D721Med (cell line): ENCODE measurements at regions not wholly inside any gene's neighbourhood (a gene's known extent, or its start where the extent isn't known, plus 50 kb on each side); places are given as distances from the start of the nearest gene placed in this dataset.

ENCODE experiments used
- DNase-seq: peaks from one replicate; pipeline ENCODE4 v3.0.0; 2011; ENCODE audit warnings: low spot score; ENCODE audit not compliant: insufficient read length
- FAIRE-seq: peaks from 2 replicates; lab custom pipeline; 2011; peaks lifted over from hg19 to GRCh38; lab: Jason Lieb, UNC
- TF ChIP-seq, protein P1 (sequence below): IDR thresholded peaks from 2 replicates; pipeline ENCODE4 v1.5.1; 2012; ENCODE audit warnings: mild to moderate bottlenecking, control low read depth; ENCODE audit not compliant: insufficient read depth; ENCODE audit errors: missing control alignments

DNA sequence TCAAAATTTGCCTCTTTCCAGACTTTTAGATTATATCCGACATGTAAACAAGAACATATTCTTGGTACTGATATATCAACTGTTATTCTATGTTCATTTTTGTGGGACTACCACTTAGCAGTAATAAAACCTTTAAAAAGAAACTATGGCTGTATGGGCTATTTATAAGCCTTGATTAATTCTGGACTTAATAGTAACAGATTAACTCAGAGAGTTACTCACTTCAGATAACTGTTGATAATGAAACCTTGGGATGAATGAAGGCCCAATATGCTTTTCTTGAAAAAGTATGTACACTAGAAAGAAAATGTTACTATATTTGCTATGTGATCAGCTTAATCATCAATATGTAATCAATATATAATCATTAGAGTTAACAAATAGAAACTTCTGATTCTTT is 595.9 kb upstream of the BOD1L1 start:
- no peak for FAIRE-seq
- no peak for DNase-seq
- TF ChIP-seq, protein P1, sequence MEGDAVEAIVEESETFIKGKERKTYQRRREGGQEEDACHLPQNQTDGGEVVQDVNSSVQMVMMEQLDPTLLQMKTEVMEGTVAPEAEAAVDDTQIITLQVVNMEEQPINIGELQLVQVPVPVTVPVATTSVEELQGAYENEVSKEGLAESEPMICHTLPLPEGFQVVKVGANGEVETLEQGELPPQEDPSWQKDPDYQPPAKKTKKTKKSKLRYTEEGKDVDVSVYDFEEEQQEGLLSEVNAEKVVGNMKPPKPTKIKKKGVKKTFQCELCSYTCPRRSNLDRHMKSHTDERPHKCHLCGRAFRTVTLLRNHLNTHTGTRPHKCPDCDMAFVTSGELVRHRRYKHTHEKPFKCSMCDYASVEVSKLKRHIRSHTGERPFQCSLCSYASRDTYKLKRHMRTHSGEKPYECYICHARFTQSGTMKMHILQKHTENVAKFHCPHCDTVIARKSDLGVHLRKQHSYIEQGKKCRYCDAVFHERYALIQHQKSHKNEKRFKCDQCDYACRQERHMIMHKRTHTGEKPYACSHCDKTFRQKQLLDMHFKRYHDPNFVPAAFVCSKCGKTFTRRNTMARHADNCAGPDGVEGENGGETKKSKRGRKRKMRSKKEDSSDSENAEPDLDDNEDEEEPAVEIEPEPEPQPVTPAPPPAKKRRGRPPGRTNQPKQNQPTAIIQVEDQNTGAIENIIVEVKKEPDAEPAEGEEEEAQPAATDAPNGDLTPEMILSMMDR = no peak

DNA sequence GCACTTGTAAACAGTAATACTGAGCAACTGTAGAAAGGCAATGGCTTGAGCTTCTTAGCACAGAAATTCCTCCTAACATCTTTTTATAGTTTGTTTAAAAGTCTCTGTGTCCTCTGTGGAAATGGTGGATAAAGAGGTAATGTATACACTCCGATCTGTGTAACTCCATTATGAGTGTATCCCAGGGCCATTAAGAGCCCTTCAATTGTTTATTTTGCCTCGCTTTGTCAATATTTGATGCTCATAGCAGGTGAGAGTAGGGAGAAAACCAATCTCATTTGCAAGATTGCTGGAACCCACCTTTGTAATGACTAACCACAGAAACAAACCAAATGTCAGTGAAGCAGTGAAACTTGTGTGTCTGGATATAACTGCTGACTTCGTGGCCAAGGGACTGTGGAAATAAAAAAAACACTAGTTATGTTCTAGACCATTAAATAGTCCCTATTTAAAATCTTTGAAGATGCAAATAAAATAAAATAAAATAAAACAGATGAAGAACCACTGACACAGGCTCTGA is 598.2 kb upstream of the BOD1L1 start:
- FAIRE-seq (no peak), DNase-seq (no peak)
- TF ChIP-seq, protein P1 = no peak

DNA sequence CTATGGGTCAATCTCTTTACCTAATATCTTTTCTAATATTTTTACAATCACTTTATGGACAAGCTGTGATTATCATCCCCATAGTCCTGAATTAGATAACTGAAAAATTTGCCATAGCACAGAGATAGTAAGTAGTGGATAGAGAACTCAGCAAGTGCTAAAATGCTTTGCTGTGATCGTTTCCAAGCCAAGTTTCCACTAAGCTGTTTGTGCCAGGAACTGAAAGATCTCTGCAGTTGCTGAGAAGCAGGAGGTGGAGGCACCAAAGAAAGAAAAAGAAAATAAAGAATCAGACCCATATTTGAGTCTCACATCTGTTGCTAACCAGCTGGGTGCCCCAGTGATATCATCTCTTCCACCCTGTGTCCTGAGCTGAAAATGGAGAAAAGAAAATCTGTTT is 605.6 kb upstream of the BOD1L1 start:
- no peak for FAIRE-seq
- TF ChIP-seq, protein P1 = no peak
- DNase-seq = no peak

DNA sequence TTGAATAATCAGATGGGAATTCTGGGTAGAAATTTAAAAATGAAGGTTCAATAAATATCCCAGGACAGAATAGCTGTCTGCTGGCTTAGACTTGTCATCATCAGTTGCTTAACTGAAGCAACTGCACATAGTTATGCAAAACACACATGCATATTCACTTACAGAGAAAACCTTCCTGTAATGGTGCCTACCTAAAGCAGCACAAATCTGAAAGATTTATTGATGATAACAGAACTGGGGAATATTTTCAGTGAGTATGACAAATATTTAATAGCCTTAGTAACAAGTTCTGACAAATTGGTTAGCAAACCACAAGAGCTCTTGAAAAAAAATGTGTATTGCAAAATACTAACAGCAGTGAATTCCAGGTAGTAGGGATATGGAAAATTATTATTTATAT is 606.8 kb upstream of the BOD1L1 start:
- FAIRE-seq = no peak
- TF ChIP-seq, protein P1 = no peak
- DNase-seq = no peak

DNA sequence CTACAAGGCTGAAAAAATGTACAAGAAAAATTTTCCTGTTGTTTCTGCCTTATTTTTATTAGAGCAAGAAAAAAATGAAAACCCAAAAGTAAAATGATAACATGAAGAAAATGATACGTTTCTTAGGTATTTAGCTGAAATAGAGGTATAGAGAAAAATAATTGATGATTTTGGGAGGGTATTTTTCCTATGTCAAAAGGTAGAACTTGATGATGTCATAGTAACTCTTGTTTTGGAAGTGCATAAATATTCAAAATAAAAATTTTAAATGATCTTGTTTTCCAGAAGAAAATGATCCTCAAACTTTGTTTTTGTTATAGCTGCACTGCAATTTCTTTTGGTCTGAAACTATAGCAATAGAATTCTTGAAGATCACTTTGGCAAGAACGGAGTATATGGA is 608.8 kb upstream of the BOD1L1 start:
- DNase-seq = no peak
- no peak for FAIRE-seq
- TF ChIP-seq, protein P1 = no peak

DNA sequence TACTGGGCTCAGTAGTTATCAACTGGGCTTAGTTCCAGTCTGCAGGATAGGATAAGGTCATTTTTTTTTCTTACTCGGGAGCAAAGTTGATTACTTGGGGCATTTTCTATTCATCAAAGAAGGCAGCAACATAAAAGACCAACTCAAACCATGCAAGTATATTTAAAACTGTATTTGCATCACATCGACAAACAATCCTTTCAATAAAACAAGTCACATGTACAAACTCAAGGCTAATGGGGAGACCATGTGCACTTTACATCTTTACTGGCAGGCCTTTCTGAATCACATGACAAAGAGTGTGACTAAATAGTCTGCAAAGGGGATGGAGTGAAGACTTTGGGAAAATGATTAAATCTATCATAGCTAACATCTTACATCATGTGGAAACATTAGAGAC is 610.4 kb upstream of the BOD1L1 start:
- TF ChIP-seq, protein P1 = no peak
- FAIRE-seq = no peak
- no peak for DNase-seq

DNA sequence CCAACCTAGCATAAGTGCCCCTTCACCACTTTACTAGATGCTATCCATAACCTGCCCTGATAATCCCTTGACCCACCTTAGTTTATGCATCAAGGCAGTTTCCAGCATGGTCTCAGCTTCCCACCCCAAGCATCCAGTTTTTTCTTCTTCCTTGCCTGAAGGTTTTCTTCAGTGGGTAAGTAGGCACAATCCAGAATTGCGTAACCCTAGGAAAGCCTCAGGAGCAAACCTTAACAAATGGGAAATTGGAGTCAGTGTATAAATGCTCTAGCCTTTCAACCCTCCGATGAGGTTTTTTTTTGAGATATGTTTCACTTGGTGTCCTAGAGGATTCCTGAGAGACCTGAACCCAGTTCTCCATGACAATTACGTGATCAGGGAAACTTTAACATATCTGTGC is 614.0 kb upstream of the BOD1L1 start:
- TF ChIP-seq, protein P1 = no peak
- DNase-seq (no peak), FAIRE-seq (no peak)
